GM12865 (cell line): ENCODE measurements at regions not wholly inside any gene's neighbourhood (a gene's known extent, or its start where the extent isn't known, plus 50 kb on each side); places are given as distances from the start of the nearest gene placed in this dataset.

Source experiments
- DNase-seq: peaks from one replicate; pipeline ENCODE4 v3.0.0; 2010; ENCODE audit warnings: low read depth
- H3K4me3 ChIP-seq: 2 replicates; pipeline ENCODE4 v1.5.1; 2011; ENCODE audit warnings: mild to moderate bottlenecking, low read depth, low read length, control low read depth
- CTCF ChIP-seq: IDR thresholded peaks from 2 replicates; pipeline ENCODE4 v1.5.1; 2011; ENCODE audit warnings: low read length, control low read depth, low read depth, inconsistent platforms; ENCODE audit not compliant: insufficient read depth; ENCODE audit errors: missing control alignments

GRCh38 chr18:22726469-22726868 lies 206.7 kb upstream of the RBBP8 start:
- DNase-seq: no peak
- H3K4me3 ChIP-seq: no peak overlapping the region
- no peak for TF ChIP-seq CTCF

- DNase-seq: no peak
- H3K4me3 ChIP-seq: no peak overlapping the region
- no peak for TF ChIP-seq CTCF
These were observed 205.1 kb upstream of the RBBP8 start for GRCh38 chr18:22728016-22728415.

- TF ChIP-seq CTCF: no peak
- DNase-seq: no peak
- no peak overlapping the region for H3K4me3 ChIP-seq
These were observed 204.5 kb upstream of the RBBP8 start for GRCh38 chr18:22728481-22729105.

GRCh38 chr18:22731398-22731797 lies 201.7 kb upstream of the RBBP8 start:
- no peak for DNase-seq
- H3K4me3 ChIP-seq: no peak overlapping the region
- TF ChIP-seq CTCF: no peak

GRCh38 chr18:22734105-22734661 lies 198.9 kb upstream of the RBBP8 start:
- H3K4me3 ChIP-seq: no peak overlapping the region
- TF ChIP-seq CTCF: no peak
- DNase-seq: no peak

GRCh38 chr18:22734791-22735627 lies 198.1 kb upstream of the RBBP8 start:
- TF ChIP-seq CTCF: no peak
- DNase-seq: no peak
- H3K4me3 ChIP-seq: no peak overlapping the region

GRCh38 chr18:22737054-22737453 lies 196.1 kb upstream of the RBBP8 start:
- no peak for DNase-seq
- no peak for TF ChIP-seq CTCF

More at GRCh38 chr18:22737054-22737453, 196.1 kb upstream of the RBBP8 start:
- no peak overlapping the region for H3K4me3 ChIP-seq
